ENCODE measurements at regions not wholly inside any gene's neighbourhood (a gene's known extent, or its start where the extent isn't known, plus 50 kb on each side); places are given as distances from the start of the nearest gene placed in this dataset.

- no peak for TF ChIP-seq CEBPB (IDR thresholded peaks at IDR 0.05)
- TF ChIP-seq CTCF (IDR thresholded peaks at IDR 0.05): no peak
- no peak for TF ChIP-seq ZFP36 (IDR thresholded peaks at IDR 0.05; ENCODE audit: borderline replicate concordance, partially characterized antibody)
- TF ChIP-seq MYC (IDR thresholded peaks at IDR 0.05; ENCODE audit: borderline replicate concordance, low read length): no peak
- TF ChIP-seq ESRRA (IDR thresholded peaks at IDR 0.05; ENCODE audit: borderline replicate concordance, low read length): no peak
- TF ChIP-seq POLR2A (IDR thresholded peaks at IDR 0.05; ENCODE audit: low read length): no peak
Measured at GRCh38 chr9:118782790-118783463, 586.3 kb downstream of the BRINP1 start.

Measured in A549 (cell line).